ENCODE measurements at regions not wholly inside any gene's neighbourhood (a gene's known extent, or its start where the extent isn't known, plus 50 kb on each side); places are given as distances from the start of the nearest gene placed in this dataset.

- no peak for DNase-seq (ENCODE audit: low read depth)
These were observed 1052.7 kb upstream of the CNTN5 start for GRCh38 chr11:97968071-97968470.

GRCh38 chr11:97972731-97973130 lies 1048.0 kb upstream of the CNTN5 start:
- TF ChIP-seq CTCF (IDR thresholded peaks at IDR 0.05; ENCODE audit: insufficient read depth, low read length, poor library complexity, severe bottlenecking): no peak
- Histone ChIP-seq H3K4me3 (ENCODE audit: low read depth, low read length) (no peak overlapping the region), H3K36me3 (ENCODE audit: control insufficient read depth, insufficient read depth, low read length) (no peaks in the 10 kb centered on the region), H3K27me3 (ENCODE audit: control insufficient read depth, insufficient read depth, low read length) (no peaks in the 10 kb centered on the region)
- no peak for DNase-seq (ENCODE audit: low read depth)

More at GRCh38 chr11:97968071-97968470, 1052.7 kb upstream of the CNTN5 start:
- TF ChIP-seq CTCF (IDR thresholded peaks at IDR 0.05; ENCODE audit: insufficient read depth, low read length, poor library complexity, severe bottlenecking): no peak
- Histone ChIP-seq H3K4me3 (ENCODE audit: low read depth, low read length) (no peak overlapping the region), H3K36me3 (ENCODE audit: control insufficient read depth, insufficient read depth, low read length) (no peaks in the 10 kb centered on the region), H3K27me3 (ENCODE audit: control insufficient read depth, insufficient read depth, low read length) (no peaks in the 10 kb centered on the region)

- DNase-seq (ENCODE audit: low read depth): no peak
- no peaks in the 10 kb centered on the region for H3K36me3 ChIP-seq (ENCODE audit: control insufficient read depth, insufficient read depth, low read length)
- H3K27me3 ChIP-seq (ENCODE audit: control insufficient read depth, insufficient read depth, low read length): no peaks in the 10 kb centered on the region
- TF ChIP-seq CTCF (IDR thresholded peaks at IDR 0.05; ENCODE audit: insufficient read depth, low read length, poor library complexity, severe bottlenecking): no peak
- H3K4me3 ChIP-seq (ENCODE audit: low read depth, low read length): no peak overlapping the region
These were observed 1047.3 kb upstream of the CNTN5 start for GRCh38 chr11:97973352-97973857.

GRCh38 chr11:97974798-97975498 lies 1045.8 kb upstream of the CNTN5 start:
- Histone ChIP-seq H3K27me3 (ENCODE audit: control insufficient read depth, insufficient read depth, low read length) (no peaks in the 10 kb centered on the region), H3K4me3 (ENCODE audit: low read depth, low read length) (no peak overlapping the region), H3K36me3 (ENCODE audit: control insufficient read depth, insufficient read depth, low read length) (no peaks in the 10 kb centered on the region)
- no peak for DNase-seq (ENCODE audit: low read depth)
- no peak for TF ChIP-seq CTCF (IDR thresholded peaks at IDR 0.05; ENCODE audit: insufficient read depth, low read length, poor library complexity, severe bottlenecking)

GRCh38 chr11:97977726-97978125 lies 1043.0 kb upstream of the CNTN5 start:
- no peak overlapping the region for H3K4me3 ChIP-seq (ENCODE audit: low read depth, low read length)
- H3K36me3 ChIP-seq (ENCODE audit: control insufficient read depth, insufficient read depth, low read length): no peaks in the 10 kb centered on the region
- DNase-seq (ENCODE audit: low read depth): no peak
- H3K27me3 ChIP-seq (ENCODE audit: control insufficient read depth, insufficient read depth, low read length): no peaks in the 10 kb centered on the region
- no peak for TF ChIP-seq CTCF (IDR thresholded peaks at IDR 0.05; ENCODE audit: insufficient read depth, low read length, poor library complexity, severe bottlenecking)

GRCh38 chr11:97979741-97980140 lies 1041.0 kb upstream of the CNTN5 start:
- Histone ChIP-seq H3K36me3 (ENCODE audit: control insufficient read depth, insufficient read depth, low read length) (no peaks in the 10 kb centered on the region), H3K4me3 (ENCODE audit: low read depth, low read length) (no peak overlapping the region), H3K27me3 (ENCODE audit: control insufficient read depth, insufficient read depth, low read length) (no peaks in the 10 kb centered on the region)
- DNase-seq (ENCODE audit: low read depth): no peak
- TF ChIP-seq CTCF (IDR thresholded peaks at IDR 0.05; ENCODE audit: insufficient read depth, low read length, poor library complexity, severe bottlenecking): no peak
